SK-N-SH treated with all-trans-retinoic acid at 6 μM for 48 hours (cell line): ENCODE measurements at regions not wholly inside any gene's neighbourhood (a gene's known extent, or its start where the extent isn't known, plus 50 kb on each side); places are given as distances from the start of the nearest gene placed in this dataset.

Experiments used
- ATAC-seq: fragments of 200-7000 bp; cut with Tn5 transposase; 3 replicates; pipeline ENCODE4 v1.9.1; 2020; ENCODE audit warnings: mild to moderate bottlenecking, moderate library complexity
- ARNTL ChIP-seq: fragments of 450-650 bp; formaldehyde crosslinking; IDR thresholded peaks from 2 replicates; pipeline ENCODE4 v1.5.0; 2020; ENCODE audit warnings: low read depth, mild to moderate bottlenecking, moderate library complexity, borderline replicate concordance
- CSDC2 ChIP-seq: fragments of 250-450 bp; sonication (Bioruptor Pico); IDR thresholded peaks from 2 replicates; pipeline ENCODE4 v1.5.0; 2020; ENCODE audit warnings: mild to moderate bottlenecking, moderate library complexity
- ESRRG ChIP-seq: fragments of 250-450 bp; sonication (Bioruptor Pico); IDR thresholded peaks from 2 replicates; pipeline ENCODE4 v1.6.1; 2021; ENCODE audit warnings: mild to moderate bottlenecking
- GLIS3 ChIP-seq: fragments of 250-450 bp; sonication (Bioruptor Pico); IDR thresholded peaks from 2 replicates; pipeline ENCODE4 v1.5.0; 2020; ENCODE audit warnings: mild to moderate bottlenecking, moderate library complexity
- ISL1 ChIP-seq: fragments of 250-450 bp; sonication (Bioruptor Pico); IDR thresholded peaks from 2 replicates; pipeline ENCODE4 v2.1.2; 2022; ENCODE audit warnings: mild to moderate bottlenecking, moderate library complexity
- OSR1 ChIP-seq: fragments of 250-450 bp; sonication (Bioruptor Pico); IDR thresholded peaks from 2 replicates; pipeline ENCODE4 v1.8.0; 2022; ENCODE audit warnings: moderate library complexity, mild to moderate bottlenecking, inconsistent platforms
- PPARA ChIP-seq: fragments of 250-450 bp; sonication (Bioruptor Pico); IDR thresholded peaks from 2 replicates; pipeline ENCODE4 v1.5.0; 2020; ENCODE audit warnings: mild to moderate bottlenecking, borderline replicate concordance
- RARB ChIP-seq: fragments of 250-450 bp; sonication (Bioruptor Pico); IDR thresholded peaks from 2 replicates; pipeline ENCODE4 v1.8.0; 2021; ENCODE audit warnings: mild to moderate bottlenecking, moderate library complexity
- SNAI2 ChIP-seq: fragments of 250-450 bp; sonication (Bioruptor Pico); IDR thresholded peaks from 2 replicates; pipeline ENCODE4 v1.5.0; 2020; ENCODE audit warnings: mild to moderate bottlenecking, moderate library complexity
- TOX ChIP-seq: fragments of 250-450 bp; sonication (Bioruptor Pico); IDR thresholded peaks from 2 replicates; pipeline ENCODE4 v1.8.0; 2021; ENCODE audit warnings: mild to moderate bottlenecking, moderate library complexity, borderline replicate concordance
- ZC3H10 ChIP-seq: fragments of 250-450 bp; sonication (Bioruptor Pico); IDR thresholded peaks from 2 replicates; pipeline ENCODE4 v1.5.1; 2021; ENCODE audit warnings: mild to moderate bottlenecking, moderate library complexity
- ZFP30 ChIP-seq: fragments of 450-650 bp; formaldehyde crosslinking; IDR thresholded peaks from 2 replicates; pipeline ENCODE4 v1.5.0; 2022; ENCODE audit warnings: mild to moderate bottlenecking, moderate library complexity
- ZNF565 ChIP-seq: fragments of 450-650 bp; formaldehyde crosslinking; conservative IDR thresholded peaks from 2 replicates; pipeline ENCODE4 v1.5.0; 2020; ENCODE audit warnings: low read depth, mild to moderate bottlenecking, moderate library complexity
- ZNF70 ChIP-seq: fragments of 450-650 bp; formaldehyde crosslinking; IDR thresholded peaks from 2 replicates; pipeline ENCODE4 v1.5.0; 2020; ENCODE audit warnings: mild to moderate bottlenecking, moderate library complexity
- ZNF8 ChIP-seq: fragments of 450-650 bp; formaldehyde crosslinking; IDR thresholded peaks from 2 replicates; pipeline ENCODE4 v1.5.0; 2020; ENCODE audit warnings: mild to moderate bottlenecking, moderate library complexity
- TF ChIP-seq, protein P1 (sequence below): fragments of 250-450 bp; sonication (Bioruptor Pico); IDR thresholded peaks from 2 replicates; pipeline ENCODE4 v1.8.0; 2021; ENCODE audit warnings: low read depth, mild to moderate bottlenecking, moderate library complexity, borderline replicate concordance
- TF ChIP-seq, protein P2 (sequence below): fragments of 250-450 bp; sonication (Bioruptor Pico); IDR thresholded peaks from 2 replicates; pipeline ENCODE4 v1.5.1; 2020; ENCODE audit warnings: low read depth, mild to moderate bottlenecking, moderate library complexity
- TF ChIP-seq, protein P3 (sequence below): fragments of 250-450 bp; sonication (Bioruptor Pico); IDR thresholded peaks from 2 replicates; pipeline ENCODE4 v1.8.0; 2020; ENCODE audit warnings: mild to moderate bottlenecking, moderate library complexity, borderline replicate concordance
- TF ChIP-seq, protein P4 (sequence below): fragments of 250-450 bp; sonication (Bioruptor Pico); IDR thresholded peaks from 2 replicates; pipeline ENCODE4 v1.5.1; 2021; ENCODE audit warnings: mild to moderate bottlenecking, moderate library complexity

DNA sequence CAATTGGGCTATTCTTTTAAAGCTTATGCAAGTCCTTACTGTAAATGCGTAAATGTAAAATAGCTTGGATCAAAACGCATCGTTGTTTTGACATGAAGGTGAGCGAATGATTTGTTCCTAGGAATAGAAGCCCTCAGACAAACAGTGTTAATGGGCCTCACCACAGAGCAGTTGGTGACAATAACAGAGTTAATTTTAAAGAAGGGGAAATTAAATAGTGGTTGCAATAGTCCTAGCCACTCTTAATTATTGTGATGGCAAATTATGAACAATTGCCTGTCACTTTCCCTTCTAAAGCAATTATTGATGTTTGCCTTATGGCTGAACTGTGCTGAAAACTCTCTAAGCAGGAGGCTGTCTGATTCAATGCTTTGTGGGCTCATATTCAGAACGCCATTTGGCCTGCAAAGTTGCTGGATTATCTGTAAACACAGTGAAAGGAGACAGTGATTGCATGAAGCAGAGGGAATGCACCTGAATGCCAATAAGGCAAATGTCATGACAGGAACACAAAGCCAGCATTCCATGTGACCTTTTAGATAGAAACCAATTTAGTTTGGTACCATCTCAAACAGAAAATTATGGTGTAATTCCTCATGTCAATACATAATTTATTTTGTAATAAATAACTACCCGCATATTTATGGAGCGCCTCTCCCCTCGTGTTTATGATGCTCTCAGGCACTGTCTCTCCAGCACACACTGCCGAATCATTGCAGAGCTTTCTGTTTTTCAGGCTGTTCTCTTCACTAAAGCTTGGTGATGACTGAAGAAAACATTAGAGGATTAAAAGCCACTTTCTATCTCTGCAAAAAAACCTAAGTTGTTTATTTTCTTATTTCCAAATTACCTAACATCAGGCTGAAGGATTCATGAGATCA, 387.5 kb downstream of the HACE1 start (continued):
- TF ChIP-seq, protein P1, sequence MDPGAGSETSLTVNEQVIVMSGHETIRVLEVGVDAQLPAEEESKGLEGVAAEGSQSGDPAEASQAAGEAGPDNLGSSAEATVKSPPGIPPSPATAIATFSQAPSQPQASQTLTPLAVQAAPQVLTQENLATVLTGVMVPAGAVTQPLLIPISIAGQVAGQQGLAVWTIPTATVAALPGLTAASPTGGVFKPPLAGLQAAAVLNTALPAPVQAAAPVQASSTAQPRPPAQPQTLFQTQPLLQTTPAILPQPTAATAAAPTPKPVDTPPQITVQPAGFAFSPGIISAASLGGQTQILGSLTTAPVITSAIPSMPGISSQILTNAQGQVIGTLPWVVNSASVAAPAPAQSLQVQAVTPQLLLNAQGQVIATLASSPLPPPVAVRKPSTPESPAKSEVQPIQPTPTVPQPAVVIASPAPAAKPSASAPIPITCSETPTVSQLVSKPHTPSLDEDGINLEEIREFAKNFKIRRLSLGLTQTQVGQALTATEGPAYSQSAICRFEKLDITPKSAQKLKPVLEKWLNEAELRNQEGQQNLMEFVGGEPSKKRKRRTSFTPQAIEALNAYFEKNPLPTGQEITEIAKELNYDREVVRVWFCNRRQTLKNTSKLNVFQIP (CRISPR knock-in tag): no peak
- TF ChIP-seq ZFP30 (CRISPR knock-in tag) (no peak), CSDC2 (no peak), ISL1 (no peak), ZNF565 (CRISPR knock-in tag) (no peak)
- TF ChIP-seq, protein P2, sequence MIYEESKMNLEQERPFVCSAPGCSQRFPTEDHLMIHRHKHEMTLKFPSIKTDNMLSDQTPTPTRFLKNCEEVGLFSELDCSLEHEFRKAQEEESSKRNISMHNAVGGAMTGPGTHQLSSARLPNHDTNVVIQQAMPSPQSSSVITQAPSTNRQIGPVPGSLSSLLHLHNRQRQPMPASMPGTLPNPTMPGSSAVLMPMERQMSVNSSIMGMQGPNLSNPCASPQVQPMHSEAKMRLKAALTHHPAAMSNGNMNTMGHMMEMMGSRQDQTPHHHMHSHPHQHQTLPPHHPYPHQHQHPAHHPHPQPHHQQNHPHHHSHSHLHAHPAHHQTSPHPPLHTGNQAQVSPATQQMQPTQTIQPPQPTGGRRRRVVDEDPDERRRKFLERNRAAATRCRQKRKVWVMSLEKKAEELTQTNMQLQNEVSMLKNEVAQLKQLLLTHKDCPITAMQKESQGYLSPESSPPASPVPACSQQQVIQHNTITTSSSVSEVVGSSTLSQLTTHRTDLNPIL (CRISPR knock-in tag): no peak
- TF ChIP-seq, all 23 proteins: peak for 0

DNA sequence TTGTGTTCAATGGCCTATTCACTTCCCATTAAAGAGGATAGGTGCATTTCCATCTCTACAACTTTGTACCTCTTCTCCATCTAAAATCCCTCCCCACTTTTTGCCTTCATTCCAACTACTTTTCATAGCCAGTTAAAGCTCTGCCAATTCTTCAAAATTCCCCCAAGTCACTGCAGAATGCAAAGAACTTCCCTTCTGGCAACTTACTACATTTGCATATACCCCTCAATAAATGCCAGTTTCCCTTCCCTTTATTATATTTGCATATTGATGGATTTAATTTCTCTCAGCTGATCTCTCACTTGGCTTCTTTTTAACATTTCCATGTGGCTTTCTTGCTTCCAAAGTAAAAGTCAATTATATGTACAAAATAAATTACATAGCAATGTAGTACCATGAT, 393.4 kb downstream of the HACE1 start:
- ATAC-seq: no peak
- TF ChIP-seq OSR1 (CRISPR knock-in tag): no peak
- TF ChIP-seq, protein P1 (CRISPR knock-in tag): no peak
- no peak for TF ChIP-seq ISL1

DNA sequence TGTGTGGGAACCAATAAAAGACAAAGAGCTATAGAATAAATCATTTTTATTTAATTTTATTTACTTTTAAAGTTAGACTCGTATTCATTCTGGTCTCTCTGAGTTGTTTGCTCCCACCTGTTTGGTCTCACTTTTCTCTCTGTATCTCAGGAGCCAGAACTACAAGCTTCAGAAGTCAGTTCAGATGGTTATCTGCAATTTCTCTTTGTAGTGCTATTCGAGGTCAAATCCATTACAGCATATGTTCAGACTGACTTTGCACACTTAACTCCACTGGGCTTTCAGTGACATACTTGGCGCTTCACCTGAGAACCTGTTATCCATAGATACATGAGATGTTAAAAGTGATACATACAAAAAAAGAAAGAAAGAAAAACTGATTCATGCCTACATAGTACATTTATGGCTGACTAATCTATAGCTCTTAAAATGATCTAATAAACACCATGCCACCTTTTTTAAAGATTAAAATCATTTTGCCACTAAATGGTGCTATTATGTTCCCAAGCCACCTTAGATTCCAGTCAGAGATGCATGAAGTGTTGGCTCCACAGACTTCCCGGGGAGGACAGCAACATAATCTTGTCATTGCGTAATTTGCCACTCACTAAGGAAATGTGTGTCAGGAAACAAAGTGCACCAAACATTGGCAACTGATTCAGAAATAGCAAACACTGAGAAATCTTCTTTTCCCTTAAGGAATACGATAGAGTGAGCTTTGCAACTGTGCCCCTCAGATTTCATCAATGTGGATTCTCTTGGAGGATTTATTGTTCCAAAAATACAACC, 396.7 kb downstream of the HACE1 start:
- TF ChIP-seq GLIS3: no peak
- no peak for TF ChIP-seq SNAI2 (CRISPR knock-in tag)
- no peak for TF ChIP-seq ISL1
- TF ChIP-seq, protein P3, sequence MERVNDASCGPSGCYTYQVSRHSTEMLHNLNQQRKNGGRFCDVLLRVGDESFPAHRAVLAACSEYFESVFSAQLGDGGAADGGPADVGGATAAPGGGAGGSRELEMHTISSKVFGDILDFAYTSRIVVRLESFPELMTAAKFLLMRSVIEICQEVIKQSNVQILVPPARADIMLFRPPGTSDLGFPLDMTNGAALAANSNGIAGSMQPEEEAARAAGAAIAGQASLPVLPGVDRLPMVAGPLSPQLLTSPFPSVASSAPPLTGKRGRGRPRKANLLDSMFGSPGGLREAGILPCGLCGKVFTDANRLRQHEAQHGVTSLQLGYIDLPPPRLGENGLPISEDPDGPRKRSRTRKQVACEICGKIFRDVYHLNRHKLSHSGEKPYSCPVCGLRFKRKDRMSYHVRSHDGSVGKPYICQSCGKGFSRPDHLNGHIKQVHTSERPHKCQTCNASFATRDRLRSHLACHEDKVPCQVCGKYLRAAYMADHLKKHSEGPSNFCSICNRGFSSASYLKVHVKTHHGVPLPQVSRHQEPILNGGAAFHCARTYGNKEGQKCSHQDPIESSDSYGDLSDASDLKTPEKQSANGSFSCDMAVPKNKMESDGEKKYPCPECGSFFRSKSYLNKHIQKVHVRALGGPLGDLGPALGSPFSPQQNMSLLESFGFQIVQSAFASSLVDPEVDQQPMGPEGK (CRISPR knock-in tag): no peak
- no peak for TF ChIP-seq ZNF565 (CRISPR knock-in tag)
- no peak for ATAC-seq

DNA sequence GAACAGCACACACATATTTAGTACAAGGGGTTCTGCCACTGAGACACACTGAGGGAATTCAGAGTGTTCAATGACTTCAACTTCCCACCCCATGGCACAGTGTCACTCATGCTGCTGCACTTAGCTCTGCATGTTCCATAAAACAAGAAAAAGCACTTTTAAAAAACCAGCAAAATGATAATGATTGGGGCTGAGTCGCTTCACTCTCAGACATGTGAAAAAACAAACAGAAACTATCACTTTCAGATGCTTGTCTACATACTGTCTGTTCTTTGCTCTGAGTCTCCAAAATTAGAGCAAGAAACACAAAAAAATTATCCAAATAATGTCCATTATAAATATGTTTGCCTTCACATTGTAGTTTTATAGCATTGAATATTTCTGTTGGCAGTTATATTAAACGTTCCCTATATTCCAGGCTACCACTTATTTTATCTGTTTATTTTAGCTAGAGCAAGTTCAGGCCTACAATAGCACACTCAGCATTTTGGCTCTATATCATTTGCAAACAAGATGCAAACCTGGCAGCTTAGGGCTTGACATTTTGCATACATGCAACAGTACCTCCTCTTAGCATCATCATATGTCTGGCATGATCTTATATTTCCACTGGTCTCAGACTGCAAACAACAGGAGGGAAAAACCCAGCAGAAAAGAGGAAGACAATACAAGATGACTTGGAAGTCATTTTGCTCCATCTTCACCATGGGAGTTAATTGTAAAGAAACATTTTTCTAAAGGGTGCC, 398.8 kb downstream of the HACE1 start:
- ATAC-seq: no peak
- TF ChIP-seq ZNF565 (CRISPR knock-in tag): no peak
- TF ChIP-seq, protein P3 (CRISPR knock-in tag): no peak
- TF ChIP-seq ESRRG: no peak
- TF ChIP-seq ZNF8 (CRISPR knock-in tag): no peak
- TF ChIP-seq ZC3H10 (CRISPR knock-in tag): no peak
- TF ChIP-seq GLIS3: no peak
- no peak for TF ChIP-seq RARB
- TF ChIP-seq, protein P4, sequence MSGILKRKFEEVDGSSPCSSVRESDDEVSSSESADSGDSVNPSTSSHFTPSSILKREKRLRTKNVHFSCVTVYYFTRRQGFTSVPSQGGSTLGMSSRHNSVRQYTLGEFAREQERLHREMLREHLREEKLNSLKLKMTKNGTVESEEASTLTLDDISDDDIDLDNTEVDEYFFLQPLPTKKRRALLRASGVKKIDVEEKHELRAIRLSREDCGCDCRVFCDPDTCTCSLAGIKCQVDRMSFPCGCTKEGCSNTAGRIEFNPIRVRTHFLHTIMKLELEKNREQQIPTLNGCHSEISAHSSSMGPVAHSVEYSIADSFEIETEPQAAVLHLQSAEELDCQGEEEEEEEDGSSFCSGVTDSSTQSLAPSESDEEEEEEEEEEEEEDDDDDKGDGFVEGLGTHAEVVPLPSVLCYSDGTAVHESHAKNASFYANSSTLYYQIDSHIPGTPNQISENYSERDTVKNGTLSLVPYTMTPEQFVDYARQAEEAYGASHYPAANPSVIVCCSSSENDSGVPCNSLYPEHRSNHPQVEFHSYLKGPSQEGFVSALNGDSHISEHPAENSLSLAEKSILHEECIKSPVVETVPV (CRISPR knock-in tag): no peak
- TF ChIP-seq ARNTL: no peak
- TF ChIP-seq PPARA (CRISPR knock-in tag): no peak
- no peak for TF ChIP-seq ISL1
- TF ChIP-seq ZNF70 (CRISPR knock-in tag): no peak
- TF ChIP-seq SNAI2 (CRISPR knock-in tag): no peak
- no peak for TF ChIP-seq ZFP30 (CRISPR knock-in tag)
- TF ChIP-seq TOX (CRISPR knock-in tag): no peak
